GM18499 (cell line): ENCODE measurements at regions not wholly inside any gene's neighbourhood (a gene's known extent, or its start where the extent isn't known, plus 50 kb on each side); places are given as distances from the start of the nearest gene placed in this dataset.

Experiments used
- ATAC-seq: cut with Tn5 transposase; IDR thresholded peaks from one replicate; pipeline ENCODE4 v1.9.1; 2021; ENCODE audit warnings: moderate number of reproducible peaks; ENCODE audit not compliant: insufficient read depth, unreplicated experiment

- ATAC-seq = peak; percentile 62
Measured at GRCh38 chr6:156396068-156396771, 381.0 kb upstream of the ARID1B start.

DNA sequence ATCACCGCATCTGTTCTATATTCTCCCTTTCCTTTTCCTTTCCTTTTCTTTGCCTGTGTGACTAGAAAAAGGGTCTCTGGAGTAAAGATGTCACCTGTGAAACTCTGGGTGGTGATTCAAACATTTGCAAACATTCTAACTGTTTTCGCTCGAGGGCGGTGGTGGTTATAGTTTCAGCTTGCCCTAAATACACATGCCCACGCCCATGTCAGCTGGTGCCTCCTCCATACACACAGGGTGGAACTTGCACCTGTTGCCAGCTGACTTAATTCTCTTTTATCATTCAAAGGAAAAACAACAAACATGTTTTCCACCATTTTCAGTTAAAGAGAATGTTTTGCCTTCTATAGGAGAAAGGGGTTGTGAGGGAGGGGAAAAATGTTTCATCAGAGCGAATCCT is 381.9 kb upstream of the ARID1B start:
- no peak for ATAC-seq

DNA sequence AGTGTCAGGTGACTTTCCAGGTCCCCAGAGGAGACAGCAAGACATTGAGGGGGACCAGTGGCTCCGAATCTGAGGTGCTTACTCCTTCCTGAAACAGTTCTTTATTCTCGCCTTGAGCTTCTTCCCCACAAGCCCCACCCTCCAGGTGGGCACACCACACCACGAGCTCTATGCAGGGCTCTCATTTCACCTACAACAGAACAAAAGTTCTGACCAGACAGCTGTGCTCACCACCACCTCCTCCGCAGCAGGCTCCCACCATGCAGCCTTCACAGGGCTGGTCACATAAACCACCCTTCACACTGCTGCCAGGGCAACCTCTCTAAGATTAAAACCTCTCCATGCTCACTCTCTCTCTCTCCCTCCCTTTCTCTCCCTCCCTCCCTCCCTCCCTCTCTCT is 384.5 kb upstream of the ARID1B start:
- ATAC-seq = no peak

DNA sequence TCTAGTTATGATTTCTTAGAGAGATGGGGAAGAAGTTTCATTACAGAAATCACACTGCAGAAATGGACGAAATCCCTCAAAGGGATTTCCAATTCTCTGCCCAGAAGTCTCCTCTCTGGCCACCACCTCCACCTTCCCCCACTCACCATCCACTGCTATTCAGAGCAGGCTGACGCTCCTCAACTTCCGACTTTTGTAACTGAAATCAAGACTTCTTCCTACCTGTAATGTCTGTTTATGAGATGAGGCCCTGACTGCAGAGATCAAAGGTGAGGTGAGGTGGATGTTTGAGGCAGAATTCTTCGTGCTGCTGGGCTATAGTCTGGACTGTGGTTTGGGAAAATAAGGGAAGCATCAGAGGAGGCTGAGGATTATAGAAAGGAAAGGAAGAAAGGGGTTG is 385.2 kb upstream of the ARID1B start:
- no peak for ATAC-seq

GRCh38 chr6:156391061-156391672 is 386.0 kb upstream of the ARID1B start:
- no peak for ATAC-seq

GRCh38 chr6:156390621-156391020 is 386.6 kb upstream of the ARID1B start:
- no peak for ATAC-seq

DNA sequence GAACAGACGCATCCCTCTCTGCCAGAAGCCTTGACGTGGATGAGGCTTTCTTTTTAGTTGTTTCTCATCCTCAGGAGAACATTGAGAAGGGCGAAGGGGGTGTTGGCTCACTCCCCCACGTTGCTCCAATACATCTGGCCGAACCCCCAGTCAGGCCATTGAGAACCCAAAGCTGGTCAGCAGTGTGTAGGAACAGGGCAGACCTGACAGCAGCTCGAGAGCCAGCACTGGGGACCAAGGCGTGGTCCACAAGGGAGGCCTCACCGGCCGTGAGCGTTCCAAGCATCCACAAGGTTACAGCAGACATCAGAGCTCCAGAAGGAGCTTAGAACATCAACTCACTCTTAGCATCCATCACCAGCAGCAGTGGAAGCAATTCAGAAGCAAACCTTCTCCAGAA is 387.9 kb upstream of the ARID1B start:
- ATAC-seq = no peak

GRCh38 chr6:156387472-156387871 is 389.7 kb upstream of the ARID1B start:
- no peak for ATAC-seq

DNA sequence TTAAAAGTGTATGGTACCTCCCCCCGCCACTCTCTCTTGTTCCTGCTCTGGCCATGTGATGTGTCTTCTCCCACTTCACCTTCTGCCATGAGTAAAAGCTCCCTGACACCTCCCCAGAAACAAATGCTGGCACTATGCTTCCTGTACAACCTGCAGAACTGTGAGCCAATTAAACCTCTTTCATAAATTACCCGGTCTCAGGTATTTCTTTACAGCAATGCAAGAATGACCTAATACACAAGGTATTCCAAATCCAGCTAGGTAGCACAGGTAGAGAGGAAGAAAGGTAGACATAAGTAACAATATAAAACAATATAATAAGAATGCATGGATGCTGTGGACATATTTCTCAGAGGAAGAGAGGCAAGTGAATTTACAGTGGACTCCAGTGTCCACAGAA is 394.1 kb upstream of the ARID1B start:
- ATAC-seq = no peak

DNA sequence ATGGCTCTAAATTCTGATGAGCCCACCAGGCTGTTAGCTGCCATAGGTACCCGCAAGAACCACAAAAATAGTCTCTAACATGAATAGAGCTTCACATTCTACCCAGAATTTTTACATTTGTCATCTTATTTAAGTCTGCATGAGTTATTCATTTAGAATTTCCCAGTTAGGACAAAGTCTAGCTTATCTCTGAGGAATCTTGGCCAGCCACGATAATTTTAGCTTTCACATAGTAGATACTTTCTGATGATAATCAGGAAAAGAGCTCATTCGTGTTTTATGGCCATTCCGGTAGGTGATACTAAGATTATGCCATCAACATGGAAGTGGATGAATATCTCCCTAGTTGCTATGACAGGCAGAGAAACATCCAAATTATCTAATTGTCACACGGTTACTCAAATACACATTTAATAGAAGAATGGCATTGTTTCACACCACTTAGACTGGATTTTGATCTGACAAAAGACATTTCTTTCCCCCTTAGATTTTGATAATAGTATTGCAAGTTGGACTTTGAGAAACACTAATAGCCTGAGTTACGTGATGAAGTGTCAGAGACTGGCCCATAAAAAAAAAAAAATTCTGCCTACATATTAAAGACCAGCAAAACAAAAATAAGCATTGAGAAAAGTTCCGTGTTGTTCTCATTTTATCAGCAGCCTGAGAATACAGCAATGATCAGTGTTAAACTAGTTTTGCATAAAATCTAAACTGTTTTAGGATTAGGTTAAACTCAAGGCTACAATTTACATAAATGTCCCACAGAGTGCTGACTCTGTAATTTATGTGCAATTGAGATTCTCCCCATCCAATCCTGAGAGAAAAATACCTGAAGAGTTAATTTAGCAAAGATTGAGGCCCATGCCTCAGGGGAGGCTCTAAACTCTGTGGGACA is 397.5 kb upstream of the ARID1B start:
- no peak for ATAC-seq

GRCh38 chr6:156378853-156379252 is 398.3 kb upstream of the ARID1B start:
- ATAC-seq = no peak

GRCh38 chr6:156376091-156376490 is 401.1 kb upstream of the ARID1B start:
- no peak for ATAC-seq

DNA sequence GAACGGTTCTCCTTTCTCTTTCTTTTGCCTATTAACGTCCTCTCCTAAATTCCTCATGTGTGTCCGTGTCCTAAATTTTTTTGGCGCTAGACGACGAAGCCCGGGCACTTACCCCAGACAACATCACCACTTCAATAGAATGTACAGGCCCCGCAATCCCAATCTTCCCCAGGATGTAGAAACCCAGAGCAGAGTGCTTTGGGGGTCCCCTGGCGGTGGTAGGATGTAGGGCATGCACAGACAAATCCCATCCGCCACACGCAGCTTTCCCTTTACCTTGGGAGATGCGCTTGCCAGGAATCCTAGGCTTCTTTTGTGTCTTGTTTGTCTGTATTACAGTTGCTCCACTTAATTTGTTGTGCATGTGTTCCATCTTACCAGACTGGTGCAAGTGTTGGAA is 417.3 kb upstream of the ARID1B start:
- no peak for ATAC-seq

GRCh38 chr6:156352861-156353260 is 424.3 kb upstream of the ARID1B start:
- no peak for ATAC-seq

DNA sequence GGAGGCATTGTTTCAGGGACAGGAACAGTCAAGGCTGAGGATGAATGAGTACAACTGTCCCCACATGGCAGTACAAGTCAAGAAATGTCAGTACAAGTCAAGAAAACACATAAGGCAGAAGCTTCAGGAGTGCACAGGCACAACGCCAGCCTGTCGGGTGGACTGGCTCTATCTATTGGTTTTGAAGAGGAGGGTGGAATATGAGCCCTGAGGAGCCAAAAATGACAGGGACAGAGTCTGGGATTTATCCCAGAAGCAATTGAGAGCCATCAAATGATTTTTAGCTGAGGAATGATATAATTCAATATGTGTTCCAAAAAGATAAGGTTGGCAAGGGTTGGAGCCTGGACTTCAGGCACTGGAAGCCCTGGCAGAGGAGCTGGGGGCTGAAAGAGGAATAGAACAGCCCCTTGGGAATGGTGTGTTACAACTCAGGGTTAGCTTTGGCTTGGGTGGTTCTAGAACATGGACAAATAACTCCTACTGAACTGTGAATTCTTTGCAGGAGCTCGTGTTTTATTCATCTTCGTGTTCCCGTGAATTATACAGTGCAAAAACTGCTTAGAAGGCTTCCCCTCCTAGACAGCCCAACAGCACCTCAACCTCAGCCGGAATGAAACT is 425.7 kb upstream of the ARID1B start:
- no peak for ATAC-seq

DNA sequence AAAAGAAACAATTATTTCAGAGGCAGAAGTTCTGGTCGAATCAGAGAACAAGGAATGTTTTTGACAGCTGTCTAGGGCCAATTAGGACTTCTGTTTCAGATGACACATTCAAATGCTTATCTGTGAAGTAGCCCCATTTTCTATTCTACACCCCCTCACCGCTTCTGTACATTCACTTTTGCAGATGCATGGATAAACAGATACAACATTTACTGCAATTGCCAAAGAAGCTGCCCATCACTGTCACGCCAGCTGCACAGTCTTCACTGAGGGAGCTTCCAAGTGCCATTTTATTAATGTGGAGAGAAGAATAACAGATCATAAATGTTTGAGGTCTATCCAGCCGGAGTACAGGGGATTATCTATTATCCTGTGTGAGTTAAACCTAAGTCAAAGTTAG is 426.8 kb upstream of the ARID1B start:
- ATAC-seq = no peak

GRCh38 chr6:156348849-156349248 is 428.3 kb upstream of the ARID1B start:
- no peak for ATAC-seq

GRCh38 chr6:156348424-156348823 is 428.8 kb upstream of the ARID1B start:
- no peak for ATAC-seq

- ATAC-seq = no peak
Measured at GRCh38 chr6:156347656-156348055, 429.5 kb upstream of the ARID1B start.

GRCh38 chr6:156347246-156347645 is 429.9 kb upstream of the ARID1B start:
- no peak for ATAC-seq

- ATAC-seq = no peak
Measured at GRCh38 chr6:156345700-156346099, 431.5 kb upstream of the ARID1B start.
